NCI-H1105 treated with DMSO at 0.1 percent for 48 hours (cell line): ENCODE measurements at regions not wholly inside any gene's neighbourhood (a gene's known extent, or its start where the extent isn't known, plus 50 kb on each side); places are given as distances from the start of the nearest gene placed in this dataset.

Experiments used
- DNase-seq: peaks from one replicate; lab custom pipeline; 2025; lab: John Stamatoyannopoulos, UW

DNA sequence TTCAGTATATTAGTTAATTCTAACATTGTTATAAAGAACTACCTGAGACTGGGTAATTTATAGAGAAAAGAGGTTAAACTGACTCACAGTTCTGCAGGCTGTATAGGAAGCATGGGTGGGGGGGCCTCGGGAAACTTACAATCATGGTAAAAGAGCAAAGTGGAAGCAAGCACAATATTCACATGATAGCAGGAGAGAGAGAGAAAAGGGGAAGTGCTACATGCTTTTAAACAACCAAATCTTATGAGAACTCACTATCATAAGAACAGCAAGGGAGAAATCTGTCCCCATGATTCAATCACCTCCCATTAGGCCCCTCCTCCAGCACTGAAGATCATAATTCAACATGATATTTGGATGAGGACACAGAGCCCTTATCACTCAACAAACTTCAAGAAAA, 324.9 kb downstream of the ZNF608 start:
- DNase-seq = no peak

- DNase-seq = no peak
Measured at GRCh38 chr5:124420952-124421351, 325.5 kb downstream of the ZNF608 start.

GRCh38 chr5:124419531-124419930, 326.9 kb downstream of the ZNF608 start:
- DNase-seq = no peak

- no peak for DNase-seq
Measured at GRCh38 chr5:124418390-124418789, 328.0 kb downstream of the ZNF608 start.

DNA sequence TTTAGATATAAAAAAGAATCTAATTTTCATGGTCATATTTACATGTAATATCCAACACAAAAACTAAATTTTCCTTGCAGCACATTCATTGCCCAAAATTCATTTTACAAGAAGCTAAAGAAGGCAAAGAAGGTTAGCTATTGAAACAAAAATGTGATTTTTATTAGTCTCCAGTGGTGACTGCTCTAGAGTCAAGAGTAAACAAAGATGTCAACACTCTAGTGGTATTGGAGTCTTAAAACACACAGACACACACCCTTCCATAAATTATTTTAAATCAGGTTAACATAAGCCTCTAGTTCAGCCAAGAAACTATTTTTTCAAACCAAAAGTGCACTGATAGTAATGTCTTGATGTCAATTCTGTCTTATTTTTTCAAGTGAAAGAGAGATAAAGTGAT, 329.2 kb downstream of the ZNF608 start:
- no peak for DNase-seq

DNA sequence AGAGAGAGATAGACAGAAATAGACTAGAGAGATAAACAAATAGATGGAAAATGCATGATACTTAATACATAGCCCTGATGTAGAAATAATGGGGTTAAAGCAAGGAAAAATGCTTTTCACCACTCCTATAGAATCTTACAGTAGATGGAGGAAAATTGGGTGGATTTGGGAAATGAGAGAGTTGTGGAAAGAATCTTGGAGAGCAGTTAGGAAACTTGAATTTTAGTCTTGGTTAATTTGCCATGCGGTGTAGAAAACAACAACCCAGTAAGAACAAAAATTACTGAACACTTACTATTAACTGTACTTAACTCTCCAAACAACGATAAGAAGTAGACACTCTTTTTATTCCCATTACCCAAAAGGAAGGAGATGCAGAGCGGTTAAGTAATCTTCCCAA, 329.8 kb downstream of the ZNF608 start:
- no peak for DNase-seq

DNA sequence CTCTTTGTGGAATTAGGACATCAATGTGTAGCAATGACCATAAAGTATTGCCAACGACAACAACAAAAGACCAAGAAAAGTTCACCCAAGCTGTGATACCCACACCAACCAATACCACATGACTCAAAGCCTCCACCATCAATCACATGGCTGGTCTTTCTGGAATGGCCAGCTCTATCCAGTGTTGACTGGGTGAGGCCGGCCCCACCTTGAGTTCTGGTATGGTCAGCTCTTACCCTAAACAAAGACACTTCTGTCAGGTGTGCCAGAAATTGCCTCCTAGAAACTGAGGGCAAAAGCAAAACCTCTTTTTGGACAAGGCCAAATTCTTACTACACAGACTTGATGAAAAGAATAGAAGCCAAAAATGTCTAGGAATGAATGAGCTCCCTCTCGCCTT, 331.5 kb downstream of the ZNF608 start:
- no peak for DNase-seq

- no peak for DNase-seq
Measured at GRCh38 chr5:124410539-124411488, 335.6 kb downstream of the ZNF608 start.

- no peak for DNase-seq
Measured at GRCh38 chr5:124408738-124409453, 337.5 kb downstream of the ZNF608 start.

DNA sequence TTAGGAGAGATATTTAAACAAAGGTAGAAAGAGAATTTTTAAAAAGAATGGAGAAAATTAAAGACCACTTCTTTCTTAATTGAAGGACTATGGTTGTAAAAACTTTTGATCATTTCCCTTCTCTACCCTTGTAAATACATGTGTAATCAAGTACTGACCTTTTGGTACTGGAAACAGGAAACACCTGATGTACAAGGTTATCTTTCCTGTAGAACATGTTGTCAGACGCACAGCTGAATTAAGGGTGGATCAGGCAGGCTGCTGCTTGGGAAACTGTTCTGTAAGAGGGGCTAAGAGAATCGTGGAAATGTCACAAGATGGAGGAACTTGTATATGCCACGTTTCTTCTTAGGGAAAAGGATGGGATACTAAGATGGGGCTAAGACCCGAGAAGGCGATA, 341.6 kb downstream of the ZNF608 start:
- no peak for DNase-seq

GRCh38 chr5:124403281-124403680, 343.2 kb downstream of the ZNF608 start:
- no peak for DNase-seq

DNA sequence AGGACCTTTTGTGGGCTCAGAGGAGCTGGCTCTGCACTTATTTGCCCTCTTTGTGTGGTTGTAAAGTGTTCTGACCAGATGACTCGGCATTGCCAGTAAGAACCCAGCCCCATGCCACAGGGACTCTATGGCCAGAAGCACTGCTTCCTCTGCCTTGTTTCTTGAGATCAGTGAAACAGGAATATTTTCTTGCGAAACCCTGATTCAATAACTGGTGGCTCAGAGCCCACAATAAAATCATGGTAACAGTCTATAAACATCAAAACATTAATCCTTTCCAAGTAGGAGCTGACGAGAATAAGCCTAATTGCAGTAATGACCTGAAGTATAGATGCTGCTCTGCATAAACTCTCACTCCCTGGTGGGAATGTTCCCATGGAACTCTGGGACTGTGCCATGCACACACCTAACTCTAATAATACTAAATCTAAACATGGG, 344.3 kb downstream of the ZNF608 start:
- DNase-seq = no peak

- no peak for DNase-seq
Measured at GRCh38 chr5:124401476-124402143, 344.8 kb downstream of the ZNF608 start.

- DNase-seq = no peak
Measured at GRCh38 chr5:124399426-124399961, 346.9 kb downstream of the ZNF608 start.

GRCh38 chr5:124398460-124398859, 348.0 kb downstream of the ZNF608 start:
- no peak for DNase-seq

DNA sequence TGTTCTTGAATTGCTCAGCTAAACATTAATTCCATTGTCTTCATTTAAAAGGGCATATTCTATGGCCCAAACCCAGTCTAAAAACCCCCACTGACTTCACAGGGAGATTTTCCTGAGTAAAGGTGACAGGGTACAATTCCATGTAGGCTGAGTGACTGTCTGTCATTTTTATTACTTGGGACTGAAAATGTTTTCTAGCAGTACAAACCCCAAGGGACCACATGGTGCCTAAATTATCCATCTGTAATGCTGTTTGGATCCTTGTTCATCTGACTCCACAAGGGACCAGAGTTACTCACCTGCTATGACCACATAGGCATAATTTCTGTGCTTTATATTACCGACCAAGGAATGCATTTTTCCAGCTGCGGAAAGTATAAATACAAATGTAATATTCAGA, 349.1 kb downstream of the ZNF608 start:
- no peak for DNase-seq

- DNase-seq = no peak
Measured at GRCh38 chr5:124395926-124396325, 350.5 kb downstream of the ZNF608 start.

GRCh38 chr5:124395287-124395686, 351.2 kb downstream of the ZNF608 start:
- no peak for DNase-seq

GRCh38 chr5:124394700-124395245, 351.7 kb downstream of the ZNF608 start:
- no peak for DNase-seq

DNA sequence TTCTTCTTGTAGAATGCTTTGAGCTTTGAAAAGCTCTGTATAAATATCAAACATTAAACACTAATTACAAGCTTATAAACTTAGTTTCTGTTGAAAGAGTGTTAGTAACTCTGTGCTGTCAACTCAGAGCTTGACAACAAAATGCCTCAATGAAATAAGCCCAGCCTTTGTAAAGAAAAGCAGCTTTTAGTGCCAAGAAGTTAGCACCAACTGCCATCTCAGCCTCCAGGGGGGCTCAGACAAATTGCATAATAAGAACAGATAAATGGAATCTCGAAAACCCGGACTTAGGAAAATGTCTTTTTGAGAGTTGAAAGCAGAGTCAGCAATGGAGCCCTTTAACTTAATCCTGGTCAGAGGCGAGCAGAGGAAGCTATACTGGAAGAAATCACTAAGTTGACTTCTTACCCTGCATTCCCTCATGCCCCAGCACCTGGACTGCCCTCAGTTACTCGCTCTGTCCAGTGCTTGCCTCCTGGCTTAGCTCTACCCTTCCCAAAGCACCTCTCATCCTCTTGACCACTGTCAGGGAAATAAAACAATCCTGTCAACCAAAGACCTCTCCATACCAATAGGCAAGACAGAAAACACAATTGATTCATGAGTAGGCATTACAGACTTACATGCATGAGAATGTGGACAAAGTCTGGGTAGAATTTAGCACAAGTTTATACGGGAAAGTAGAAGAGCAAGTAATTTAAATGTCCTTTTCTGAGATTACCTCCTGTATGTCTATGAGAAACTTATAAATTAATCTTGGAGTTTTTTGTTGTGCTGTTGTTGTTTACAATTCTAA, 352.7 kb downstream of the ZNF608 start:
- DNase-seq = no peak

- no peak for DNase-seq
Measured at GRCh38 chr5:124383693-124384092, 362.7 kb downstream of the ZNF608 start.
